PC-9 (cell line): ENCODE measurements at regions not wholly inside any gene's neighbourhood (a gene's known extent, or its start where the extent isn't known, plus 50 kb on each side); places are given as distances from the start of the nearest gene placed in this dataset.

Experiments used
- CTCF ChIP-seq: fragments of 200-600 bp; sonication (generic); conservative IDR thresholded peaks from 2 replicates; pipeline ENCODE4 v1.6.1; 2017; ENCODE audit warnings: mixed run types, antibody characterized with exemption, mild to moderate bottlenecking, moderate library complexity
- EZH2 ChIP-seq: fragments of 200-600 bp; sonication (generic); IDR thresholded peaks from 2 replicates; pipeline ENCODE4 v1.8.0; 2017; ENCODE audit warnings: antibody characterized with exemption, low read depth

- TF ChIP-seq CTCF, result no peak
- TF ChIP-seq EZH2, result no peak
These were observed 52.6 kb upstream of the CXCL14 start for GRCh38 chr5:135631391-135631790.
